ENCODE measurements at regions not wholly inside any gene's neighbourhood (a gene's known extent, or its start where the extent isn't known, plus 50 kb on each side); places are given as distances from the start of the nearest gene placed in this dataset.

DNA sequence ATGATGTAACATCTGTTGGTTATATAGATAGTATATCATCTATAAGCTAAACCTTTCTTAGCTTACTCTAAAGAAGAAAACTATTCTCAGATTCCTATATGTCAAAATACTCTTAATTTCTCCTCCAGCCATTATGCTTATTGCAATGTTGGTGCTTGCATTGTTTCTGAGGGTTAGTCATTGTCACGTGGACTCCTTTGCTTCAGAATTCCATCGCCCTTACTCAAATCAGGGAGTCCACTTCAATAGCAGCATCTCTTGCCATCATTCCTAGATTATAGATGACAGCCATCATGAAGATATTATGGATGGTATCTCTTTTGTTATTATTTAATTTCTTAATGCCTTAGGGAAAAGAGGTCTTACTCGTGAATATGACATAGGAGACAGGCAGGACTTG, 776.1 kb downstream of the TENT5A start:
- H3K4me2 ChIP-seq (ENCODE audit: control insufficient read depth, insufficient read depth) = no peak overlapping the region
- RAD21 ChIA-PET (ENCODE audit: unreplicated experiment) = no interaction called here
- in situ Hi-C loops (cut with MboI) (no loop called here), intact Hi-C loops (cut with micrococcal nuclease; ENCODE audit: unreplicated experiment) (no loop called here)
- POLR2A ChIA-PET = no interaction called here
- no peaks in the 10 kb centered on the region for H4K20me1 ChIP-seq (ENCODE audit: control insufficient read depth, insufficient read depth)
- no peak overlapping the region for H3K27ac ChIP-seq (ENCODE audit: control insufficient read depth, insufficient read depth)
- SMC1A ChIA-PET (ENCODE audit: uncharacterized antibody, unreplicated experiment) = no interaction called here
- H3K4me1 ChIP-seq (ENCODE audit: control insufficient read depth, insufficient read depth, low read length) = no peaks in the 10 kb centered on the region
- DNase-seq (ENCODE audit: low read depth, low spot score) (no peak), ATAC-seq (no peak), FAIRE-seq (no peak)
- H2AFZ ChIP-seq (ENCODE audit: control insufficient read depth, low read depth, low read length) = no peak overlapping the region
- no peak for TF ChIP-seq BRCA1 (IDR thresholded peaks at IDR 0.05; ENCODE audit: low read depth, low read length)
- TF ChIP-seq, protein P1, sequence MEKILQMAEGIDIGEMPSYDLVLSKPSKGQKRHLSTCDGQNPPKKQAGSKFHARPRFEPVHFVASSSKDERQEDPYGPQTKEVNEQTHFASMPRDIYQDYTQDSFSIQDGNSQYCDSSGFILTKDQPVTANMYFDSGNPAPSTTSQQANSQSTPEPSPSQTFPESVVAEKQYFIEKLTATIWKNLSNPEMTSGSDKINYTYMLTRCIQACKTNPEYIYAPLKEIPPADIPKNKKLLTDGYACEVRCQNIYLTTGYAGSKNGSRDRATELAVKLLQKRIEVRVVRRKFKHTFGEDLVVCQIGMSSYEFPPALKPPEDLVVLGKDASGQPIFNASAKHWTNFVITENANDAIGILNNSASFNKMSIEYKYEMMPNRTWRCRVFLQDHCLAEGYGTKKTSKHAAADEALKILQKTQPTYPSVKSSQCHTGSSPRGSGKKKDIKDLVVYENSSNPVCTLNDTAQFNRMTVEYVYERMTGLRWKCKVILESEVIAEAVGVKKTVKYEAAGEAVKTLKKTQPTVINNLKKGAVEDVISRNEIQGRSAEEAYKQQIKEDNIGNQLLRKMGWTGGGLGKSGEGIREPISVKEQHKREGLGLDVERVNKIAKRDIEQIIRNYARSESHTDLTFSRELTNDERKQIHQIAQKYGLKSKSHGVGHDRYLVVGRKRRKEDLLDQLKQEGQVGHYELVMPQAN (conservative IDR thresholded peaks at IDR 0.05) = no peak
- no peaks in the 10 kb centered on the region for H3K36me3 ChIP-seq (ENCODE audit: control insufficient read depth in 2 of 2, insufficient read depth in 2 of 2, low read length in 1 of 2)
- no TSS peak for BruUV-seq (replicated peaks)
- H3K4me3 ChIP-seq = no peak overlapping the region
- 0% methylated on average over 3 of the region's 3 CpGs for WGBS (ENCODE audit: insufficient coverage, insufficient replicate concordance, low lambda C conversion rate, missing lambda C conversion rate)
- H3K79me2 ChIP-seq (ENCODE audit: control insufficient read depth, insufficient read depth, low read length) = no peaks in the 10 kb centered on the region
- CTCF ChIA-PET = no interaction called here
- H3K9me3 ChIP-seq (replicated peaks; ENCODE audit: control insufficient read depth, insufficient read depth, low read length) = no peaks in the 10 kb centered on the region
- no peak overlapping the region for H3K9ac ChIP-seq (ENCODE audit: control insufficient read depth, insufficient read depth, low read length)
- no peaks in the 10 kb centered on the region for H3K27me3 ChIP-seq (replicated peaks in 1 of 2; ENCODE audit: control insufficient read depth in 2 of 2, insufficient read depth in 2 of 2, low read length in 1 of 2)

DNA sequence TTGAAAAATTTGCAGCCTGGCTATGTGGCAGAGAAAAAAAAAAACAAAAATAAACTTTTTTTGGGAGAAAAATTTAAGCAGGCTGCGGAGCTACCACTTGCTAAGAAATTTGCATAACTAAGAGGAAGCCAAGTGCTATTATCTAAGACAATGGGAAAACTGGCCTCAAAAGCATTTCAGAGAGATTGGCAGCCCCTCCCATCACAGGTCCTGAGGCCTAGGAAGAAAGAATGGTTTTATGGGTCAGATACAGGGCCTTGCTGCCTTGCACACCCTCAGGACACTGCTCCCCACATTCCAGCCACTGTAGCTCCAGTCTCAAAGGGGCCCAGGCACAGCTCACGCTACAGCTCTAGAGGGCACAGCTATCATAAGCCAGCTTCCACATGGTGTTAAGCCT, 777.9 kb downstream of the TENT5A start:
- no peaks in the 10 kb centered on the region for H3K4me1 ChIP-seq (ENCODE audit: control insufficient read depth, insufficient read depth, low read length)
- no peaks in the 10 kb centered on the region for H3K36me3 ChIP-seq (ENCODE audit: control insufficient read depth in 2 of 2, insufficient read depth in 2 of 2, low read length in 1 of 2)
- ChIA-PET SMC1A (ENCODE audit: uncharacterized antibody, unreplicated experiment) (interaction anchor here (0.6 to 1.7 kb wide), 2 partner anchors 11 to 16 kb away, joined by 3 to 4 read pairs; no protein-coding TSS in a partner anchor), CTCF (interaction anchor here (0.5 kb wide), 1 partner anchor 39 kb away, joined by 3 read pairs; no protein-coding TSS in a partner anchor), POLR2A (no interaction called here), RAD21 (ENCODE audit: unreplicated experiment) (no interaction called here)
- ATAC-seq (no peak), FAIRE-seq (no peak), DNase-seq (ENCODE audit: low read depth, low spot score) (no peak)
- no peaks in the 10 kb centered on the region for H3K27me3 ChIP-seq (replicated peaks in 1 of 2; ENCODE audit: control insufficient read depth in 2 of 2, insufficient read depth in 2 of 2, low read length in 1 of 2)
- H2AFZ ChIP-seq (ENCODE audit: control insufficient read depth, low read depth, low read length) = no peak overlapping the region
- TF ChIP-seq, protein P2, sequence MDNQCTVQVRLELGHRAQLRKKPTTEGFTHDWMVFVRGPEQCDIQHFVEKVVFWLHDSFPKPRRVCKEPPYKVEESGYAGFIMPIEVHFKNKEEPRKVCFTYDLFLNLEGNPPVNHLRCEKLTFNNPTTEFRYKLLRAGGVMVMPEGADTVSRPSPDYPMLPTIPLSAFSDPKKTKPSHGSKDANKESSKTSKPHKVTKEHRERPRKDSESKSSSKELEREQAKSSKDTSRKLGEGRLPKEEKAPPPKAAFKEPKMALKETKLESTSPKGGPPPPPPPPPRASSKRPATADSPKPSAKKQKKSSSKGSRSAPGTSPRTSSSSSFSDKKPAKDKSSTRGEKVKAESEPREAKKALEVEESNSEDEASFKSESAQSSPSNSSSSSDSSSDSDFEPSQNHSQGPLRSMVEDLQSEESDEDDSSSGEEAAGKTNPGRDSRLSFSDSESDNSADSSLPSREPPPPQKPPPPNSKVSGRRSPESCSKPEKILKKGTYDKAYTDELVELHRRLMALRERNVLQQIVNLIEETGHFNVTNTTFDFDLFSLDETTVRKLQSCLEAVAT (IDR thresholded peaks at IDR 0.05) = no peak
- H3K79me2 ChIP-seq (ENCODE audit: control insufficient read depth, insufficient read depth, low read length) = no peaks in the 10 kb centered on the region
- H3K27ac ChIP-seq (ENCODE audit: control insufficient read depth, insufficient read depth) = no peak overlapping the region
- no peak overlapping the region for H3K9ac ChIP-seq (ENCODE audit: control insufficient read depth, insufficient read depth, low read length)
- no peak overlapping the region for H3K4me3 ChIP-seq
- intact Hi-C loops (cut with micrococcal nuclease; ENCODE audit: unreplicated experiment) (no loop called here), in situ Hi-C loops (cut with MboI) (no loop called here)
- BruUV-seq (replicated peaks) = no TSS peak
- 0% methylated on average over 2 of the region's 2 CpGs for WGBS (ENCODE audit: insufficient coverage, insufficient replicate concordance, low lambda C conversion rate, missing lambda C conversion rate)
- H3K4me2 ChIP-seq (ENCODE audit: control insufficient read depth, insufficient read depth) = no peak overlapping the region
- no peaks in the 10 kb centered on the region for H4K20me1 ChIP-seq (ENCODE audit: control insufficient read depth, insufficient read depth)
- H3K9me3 ChIP-seq (replicated peaks; ENCODE audit: control insufficient read depth, insufficient read depth, low read length) = no peaks in the 10 kb centered on the region
